ENCODE measurements at regions not wholly inside any gene's neighbourhood (a gene's known extent, or its start where the extent isn't known, plus 50 kb on each side); places are given as distances from the start of the nearest gene placed in this dataset.

GRCh38 chr6:147716434-147716833, 207.9 kb downstream of the SAMD5 start:
- DNase-seq (ENCODE audit: low read depth) = no peak

DNA sequence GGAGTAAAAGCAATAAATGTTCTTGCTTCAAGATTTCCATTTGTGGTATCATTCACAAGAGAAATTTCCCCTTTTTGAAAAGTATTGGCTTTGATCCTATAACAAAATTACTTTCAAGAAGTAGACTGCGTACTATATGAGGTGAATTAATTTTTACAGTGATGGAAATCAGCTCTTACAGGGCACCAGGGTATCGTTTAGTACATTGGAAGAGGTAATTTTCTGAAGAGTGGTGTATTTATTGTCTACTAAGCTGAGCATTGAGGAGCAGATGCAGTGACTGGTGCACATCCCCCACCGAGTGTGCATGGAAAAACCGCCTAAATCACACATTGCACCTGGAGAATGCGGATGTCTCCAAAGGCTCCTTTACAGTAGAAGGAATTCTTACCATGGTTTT, 209.5 kb downstream of the SAMD5 start:
- no peak for DNase-seq (ENCODE audit: low read depth)

GRCh38 chr6:147722158-147722557, 213.7 kb downstream of the SAMD5 start:
- no peak for DNase-seq (ENCODE audit: low read depth)

- no peak for DNase-seq (ENCODE audit: low read depth)
These were observed 216.0 kb downstream of the SAMD5 start for GRCh38 chr6:147724454-147724853.

GRCh38 chr6:147726342-147726741, 217.9 kb downstream of the SAMD5 start:
- no peak for DNase-seq (ENCODE audit: low read depth)

GRCh38 chr6:147728903-147729302, 220.4 kb downstream of the SAMD5 start:
- DNase-seq (ENCODE audit: low read depth) = no peak

DNA sequence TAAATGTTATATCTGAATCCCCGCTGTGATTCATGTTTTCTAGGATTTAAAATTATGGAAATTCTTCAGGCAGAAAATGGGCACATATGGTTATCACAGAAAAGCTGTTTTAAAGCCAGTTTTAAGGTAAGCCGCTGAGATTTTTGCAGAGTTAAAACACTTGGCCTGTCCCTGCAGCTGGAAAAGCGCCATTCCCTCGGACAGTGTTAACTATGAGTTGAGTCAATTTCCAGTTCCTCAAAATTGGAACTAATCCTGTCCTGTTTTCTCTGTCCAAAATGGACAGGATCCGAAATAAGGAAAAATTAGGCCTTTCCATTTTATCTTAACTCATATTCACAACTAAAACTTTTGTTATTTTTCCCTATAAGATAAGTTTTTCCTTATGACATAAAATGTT, 225.2 kb downstream of the SAMD5 start:
- DNase-seq (ENCODE audit: low read depth) = no peak

DNA sequence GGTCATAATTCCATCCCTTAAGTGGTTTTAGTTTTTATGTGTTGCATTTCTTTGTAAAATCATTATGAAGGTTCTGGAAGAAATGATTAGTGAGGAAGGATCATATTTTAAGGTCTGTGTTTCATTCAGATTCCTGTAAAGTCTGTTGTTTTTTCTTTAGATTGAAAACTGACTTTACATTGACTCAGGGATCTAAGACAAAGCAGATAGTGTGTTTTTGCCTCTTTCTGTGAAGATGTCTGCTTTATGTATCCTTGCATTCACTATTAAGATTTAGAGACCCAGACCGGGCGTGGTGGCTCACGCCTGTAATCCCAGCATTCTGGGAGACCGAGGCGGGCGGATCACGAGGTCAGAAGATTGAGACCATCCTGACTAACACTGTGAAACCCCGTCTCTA, 225.7 kb downstream of the SAMD5 start:
- no peak for DNase-seq (ENCODE audit: low read depth)

DNA sequence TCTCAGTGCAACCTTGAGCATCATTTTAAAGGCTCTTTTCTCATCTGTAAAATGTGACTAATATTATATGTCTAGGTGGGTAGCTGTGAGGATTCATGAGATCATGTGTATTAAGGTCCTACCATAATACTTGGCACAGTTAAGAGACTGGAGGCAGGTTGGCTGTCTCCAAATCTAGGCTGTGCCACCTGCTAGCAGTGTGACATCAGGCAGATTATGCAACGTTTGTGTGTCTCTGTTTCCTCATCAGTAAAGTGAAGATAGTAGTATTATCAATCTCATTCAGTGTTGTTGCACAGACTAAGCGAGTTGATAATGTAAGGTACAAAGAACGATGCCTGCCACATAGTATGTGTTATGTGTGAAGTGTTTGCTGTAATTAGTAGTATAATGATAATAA, 227.4 kb downstream of the SAMD5 start:
- no peak for DNase-seq (ENCODE audit: low read depth)

DNA sequence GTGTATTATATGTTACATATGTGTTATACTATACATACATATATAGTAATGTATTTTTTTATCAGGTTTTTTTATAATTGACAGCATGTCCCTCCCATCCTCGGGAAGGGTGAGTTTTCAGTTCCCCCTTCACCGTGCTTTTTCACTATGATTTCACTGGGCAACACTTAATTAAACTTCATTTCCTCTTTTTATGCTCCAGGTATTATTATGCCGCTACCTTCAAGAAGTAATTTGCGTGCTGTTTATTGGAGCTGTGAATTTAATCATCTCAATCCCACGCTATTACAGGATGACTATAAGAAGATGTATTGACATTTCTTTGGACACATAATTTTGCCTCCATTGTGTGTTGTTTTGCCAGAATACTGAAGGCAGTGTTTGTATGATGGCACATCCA, 228.6 kb downstream of the SAMD5 start:
- DNase-seq (ENCODE audit: low read depth) = no peak

DNA sequence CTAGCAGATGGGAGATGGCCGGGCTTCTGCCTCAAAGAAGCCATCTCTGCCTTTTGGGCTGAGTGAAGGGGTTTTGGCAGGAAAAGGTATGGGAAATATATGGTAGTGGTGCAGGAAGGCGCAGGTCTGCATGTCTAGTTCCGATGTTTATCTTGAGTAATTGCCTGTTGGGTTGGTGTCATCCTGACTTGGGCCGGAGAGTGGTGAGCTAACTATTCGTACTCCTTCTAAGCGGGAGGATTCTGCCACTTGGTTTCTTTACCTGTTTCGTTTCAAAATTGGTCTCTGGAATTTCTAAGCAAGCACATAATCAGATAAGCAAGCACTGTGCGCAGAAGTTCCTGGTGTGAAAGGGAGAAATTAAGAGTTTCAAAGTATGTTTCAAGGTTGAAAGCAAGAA, 229.6 kb downstream of the SAMD5 start:
- no peak for DNase-seq (ENCODE audit: low read depth)

- DNase-seq (ENCODE audit: low read depth) = no peak
These were observed 230.1 kb downstream of the SAMD5 start for GRCh38 chr6:147738516-147739162.

DNA sequence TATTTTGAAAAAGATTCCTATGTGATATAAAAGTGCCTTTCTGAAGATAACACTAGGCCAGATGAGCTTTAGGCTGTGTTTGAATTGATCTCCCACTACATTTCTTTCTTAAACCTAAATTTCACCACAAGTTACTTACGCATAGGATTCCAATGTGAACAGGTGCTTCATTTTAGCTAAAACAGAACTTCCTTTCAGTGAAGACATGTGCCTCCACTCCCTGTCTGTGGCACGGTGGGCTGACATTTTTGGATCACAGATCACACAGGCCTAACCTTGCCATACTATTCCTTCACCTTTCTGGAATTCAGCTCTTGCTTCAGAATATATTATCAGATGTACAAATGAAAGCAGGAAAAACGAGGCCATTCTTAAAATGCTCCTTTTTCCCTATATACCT, 231.8 kb downstream of the SAMD5 start:
- DNase-seq (ENCODE audit: low read depth) = no peak

DNA sequence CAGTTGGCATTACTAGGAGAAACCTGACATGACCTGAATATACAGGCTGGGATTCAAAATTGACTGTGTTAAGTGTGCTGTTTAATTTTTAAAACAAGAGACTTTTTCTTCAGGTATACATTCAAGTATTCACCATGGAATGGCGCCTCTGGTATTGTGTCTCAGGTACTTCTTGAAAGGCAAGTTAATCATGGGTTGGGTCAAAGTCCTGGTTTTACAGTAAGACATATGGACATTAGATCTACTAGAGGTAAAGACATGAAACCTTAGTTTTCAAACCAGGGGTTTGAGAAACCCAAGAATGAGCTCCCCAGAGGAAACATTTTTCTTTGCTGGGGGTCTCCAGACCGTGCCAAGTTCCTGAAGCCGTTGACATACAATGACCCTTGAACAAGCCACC, 232.4 kb downstream of the SAMD5 start:
- no peak for DNase-seq (ENCODE audit: low read depth)

- DNase-seq (ENCODE audit: low read depth) = no peak
These were observed 232.9 kb downstream of the SAMD5 start for GRCh38 chr6:147741389-147741788.

DNA sequence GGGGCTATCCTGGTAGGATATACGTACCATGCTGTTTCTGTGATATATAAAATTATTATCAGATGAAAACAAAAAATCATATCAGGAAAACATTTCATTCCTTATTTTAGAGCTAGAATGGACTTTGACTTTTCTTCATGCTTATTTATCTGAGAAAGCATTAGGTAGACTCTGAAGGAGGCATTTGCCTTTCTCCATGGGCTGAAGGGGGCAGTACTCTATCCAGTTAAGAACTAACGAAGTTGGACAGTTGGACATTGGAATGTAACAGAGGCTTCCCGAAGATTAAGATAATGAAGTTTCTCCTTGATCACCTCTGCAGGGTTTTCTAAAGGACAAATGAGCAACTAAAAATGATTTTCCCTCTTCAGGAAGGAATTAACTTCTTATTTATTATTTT, 233.9 kb downstream of the SAMD5 start:
- no peak for DNase-seq (ENCODE audit: low read depth)

DNA sequence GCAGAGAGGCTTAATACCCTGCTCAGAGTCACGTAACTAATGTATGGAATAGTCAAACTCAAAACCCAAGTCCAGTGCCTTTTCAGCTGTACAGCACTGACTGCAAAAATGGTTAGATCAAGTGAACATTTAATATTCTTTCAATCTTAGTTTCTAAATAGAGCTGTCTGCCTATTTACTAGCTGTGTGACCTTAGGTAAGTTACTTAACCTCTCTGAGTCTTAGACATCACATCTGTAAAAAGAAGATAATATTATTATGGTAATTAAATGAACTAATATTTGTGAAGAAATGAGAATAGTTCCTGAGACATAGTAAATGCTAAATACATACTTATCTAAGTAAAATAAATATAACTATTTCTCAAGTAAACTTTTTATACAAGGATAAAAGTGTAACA, 235.5 kb downstream of the SAMD5 start:
- DNase-seq (ENCODE audit: low read depth) = no peak

DNA sequence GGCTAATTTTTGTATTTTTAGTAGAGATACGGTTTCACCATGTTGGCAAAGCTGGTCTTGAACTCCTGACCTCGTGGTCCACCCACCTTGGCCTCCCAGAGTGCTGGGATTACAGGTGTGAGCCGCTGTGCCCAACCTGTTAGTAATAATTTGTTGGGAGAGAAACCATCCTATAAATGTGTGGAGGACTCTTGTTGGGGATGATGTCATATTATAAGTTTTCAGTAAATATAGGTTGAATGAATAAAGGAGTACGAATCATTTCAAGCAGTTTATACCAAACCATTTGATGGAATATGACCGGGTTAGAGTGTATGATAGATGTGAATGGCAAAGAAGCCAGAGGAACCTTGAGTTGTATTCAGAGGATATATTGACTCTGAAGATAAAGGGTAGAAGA, 240.8 kb downstream of the SAMD5 start:
- no peak for DNase-seq (ENCODE audit: low read depth)

DNA sequence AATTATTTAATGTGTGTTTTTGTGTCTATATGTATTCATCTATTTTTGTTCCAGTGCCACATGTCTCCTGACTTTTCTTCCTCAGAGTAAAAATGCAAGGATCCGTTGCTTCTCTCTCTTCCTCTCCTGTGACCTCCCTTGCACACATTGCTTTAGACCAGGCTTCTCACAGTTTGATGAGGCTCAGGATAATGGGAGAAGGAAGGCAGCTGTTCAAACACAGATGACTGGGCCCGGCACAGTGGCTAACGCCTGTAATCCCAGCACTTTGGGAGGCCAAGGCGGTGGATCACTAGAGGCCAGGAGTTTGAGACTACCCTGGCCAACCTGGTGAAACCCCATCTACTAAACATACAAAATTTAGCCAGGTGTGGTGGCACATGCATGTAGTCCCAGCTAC, 241.9 kb downstream of the SAMD5 start:
- DNase-seq (ENCODE audit: low read depth) = no peak

GRCh38 chr6:147751232-147751631, 242.7 kb downstream of the SAMD5 start:
- no peak for DNase-seq (ENCODE audit: low read depth)

- no peak for DNase-seq (ENCODE audit: low read depth)
These were observed 244.4 kb downstream of the SAMD5 start for GRCh38 chr6:147752689-147753403.

- DNase-seq (ENCODE audit: low read depth) = no peak
These were observed 247.5 kb downstream of the SAMD5 start for GRCh38 chr6:147755999-147756398.

GRCh38 chr6:147756891-147757290, 248.4 kb downstream of the SAMD5 start:
- no peak for DNase-seq (ENCODE audit: low read depth)

DNA sequence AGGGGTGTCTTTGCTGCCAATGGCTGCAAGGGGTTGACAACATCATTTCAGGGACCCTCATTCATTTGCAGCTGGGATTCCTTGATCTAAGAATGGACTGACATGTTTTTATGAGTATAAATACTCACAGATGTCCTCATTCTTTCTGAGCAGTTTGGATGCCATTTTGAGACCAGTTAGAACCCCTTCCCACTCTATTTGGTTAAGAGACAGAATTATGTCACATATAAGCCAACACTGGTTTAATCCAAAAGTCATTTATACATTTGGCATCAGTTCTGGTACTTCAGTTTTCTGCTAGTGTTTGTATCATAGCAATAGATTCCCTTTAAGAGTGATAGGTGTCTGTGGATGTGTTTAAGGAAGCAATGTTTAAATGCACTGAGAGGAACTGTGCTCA, 248.8 kb downstream of the SAMD5 start:
- DNase-seq (ENCODE audit: low read depth) = no peak
